PC-3 (cell line): ENCODE measurements at regions not wholly inside any gene's neighbourhood (a gene's known extent, or its start where the extent isn't known, plus 50 kb on each side); places are given as distances from the start of the nearest gene placed in this dataset.

Experiments used
- ATAC-seq: fragments of 200-7000 bp; cut with Tn5 transposase; 2 replicates; pipeline ENCODE4 v1.9.1; 2020; ENCODE audit warnings: mild to moderate bottlenecking, moderate library complexity
- BruUV-seq: library from RNA; stranded (reverse); fragments of 400-500 nt; replicated peaks from 2 replicates; lab custom pipeline; 2021; lab: Mats Ljungman, UMichigan
- CTCF ChIA-PET: fragments of 300-600 bp; sonication (Branson Sonifier 250); formaldehyde crosslinking; loops from one replicate; lab custom pipeline; 2022; ENCODE audit warnings: antibody characterized with exemption; lab: Charles Lee
- POLR2A ChIA-PET: fragments of 300-600 bp; sonication (Branson Sonifier 250); formaldehyde crosslinking; loops from one replicate; lab custom pipeline; 2022; ENCODE audit warnings: antibody characterized with exemption; ENCODE audit not compliant: unreplicated experiment; lab: Charles Lee
- DNase-seq: peaks from one replicate; pipeline ENCODE4 v3.0.0-alpha.2; 2015
- H2AFZ ChIP-seq: fragments of 300-600 bp; sonication (generic); 2 replicates; pipeline ENCODE4 v1.6.0; 2016; ENCODE audit warnings: antibody characterized with exemption, low read length
- H3F3A ChIP-seq: fragments of 300-600 bp; sonication (generic); one replicate; pipeline ENCODE4 v1.6.0; 2017; ENCODE audit warnings: antibody characterized with exemption, low read length, control low read depth, mild to moderate bottlenecking; ENCODE audit not compliant: unreplicated experiment
- H3K27ac ChIP-seq: fragments of 300-600 bp; sonication (generic); 2 replicates; pipeline ENCODE4 v1.5.1; 2016; ENCODE audit warnings: mild to moderate bottlenecking, low read length
- H3K27me3 ChIP-seq: fragments of 300-600 bp; sonication (generic); 2 replicates; pipeline ENCODE4 v1.6.1; 2016; ENCODE audit warnings: low read length, mixed read lengths
- H3K36me3 ChIP-seq: fragments of 300-600 bp; sonication (generic); 2 replicates; pipeline ENCODE4 v1.6.1; 2016; ENCODE audit warnings: low read depth, mixed run types, low read length, mixed read lengths
- H3K4me1 ChIP-seq: fragments of 300-600 bp; sonication (generic); 2 replicates; pipeline ENCODE4 v1.5.1; 2016; ENCODE audit warnings: low read length; ENCODE audit not compliant: insufficient read depth
- H3K4me2 ChIP-seq: fragments of 300-600 bp; sonication (generic); 2 replicates; pipeline ENCODE4 v1.6.0; 2016; ENCODE audit warnings: low read length
- H3K4me3 ChIP-seq: fragments of 300-600 bp; sonication (generic); 2 replicates; pipeline ENCODE4 v1.5.1; 2016; ENCODE audit warnings: mild to moderate bottlenecking, low read length, mixed read lengths
- H3K79me2 ChIP-seq: fragments of 300-600 bp; sonication (generic); 2 replicates; pipeline ENCODE4 v1.6.1; 2017; ENCODE audit warnings: low read length, mixed read lengths
- H3K9ac ChIP-seq: fragments of 300-600 bp; sonication (generic); 2 replicates; pipeline ENCODE4 v1.6.0; 2016; ENCODE audit warnings: mild to moderate bottlenecking, low read length
- H3K9me2 ChIP-seq: fragments of 300-600 bp; sonication (generic); replicated peaks from 2 replicates; pipeline ENCODE4 v1.6.1; 2016; ENCODE audit warnings: mixed run types, low read length, mixed read lengths
- H3K9me3 ChIP-seq: fragments of 300-600 bp; sonication (generic); 2 replicates; pipeline ENCODE4 v1.6.1; 2016; ENCODE audit warnings: low read length, mixed read lengths
- H4K20me1 ChIP-seq: fragments of 300-600 bp; sonication (generic); 2 replicates; pipeline ENCODE4 v1.6.1; 2016; ENCODE audit warnings: low read length, mixed read lengths
- CTCF ChIP-seq: fragments of 300-600 bp; sonication (generic); conservative IDR thresholded peaks from 2 replicates; pipeline ENCODE4 v1.5.1; 2017; ENCODE audit warnings: antibody characterized with exemption, low read depth, mild to moderate bottlenecking, low read length
- EZH2 ChIP-seq: fragments of 300-600 bp; sonication (generic); IDR thresholded peaks from one replicate; pipeline ENCODE4 v1.6.1; 2017; ENCODE audit warnings: antibody characterized with exemption, mild to moderate bottlenecking, low read length; ENCODE audit not compliant: unreplicated experiment
- EZH2phosphoT487 ChIP-seq: fragments of 300-600 bp; sonication (generic); IDR thresholded peaks from 2 replicates; pipeline ENCODE4 v1.6.1; 2018; ENCODE audit warnings: mild to moderate bottlenecking, antibody characterized with exemption, low read length, borderline replicate concordance
- intact Hi-C: fragments of 100-400 bp; cut with micrococcal nuclease; formaldehyde crosslinking; loops from 2 replicates; pipeline ENCODE4 v1.9.0; 2023

- intact Hi-C loops: no loop called here
- ATAC-seq (no peak), DNase-seq (no peak)
- Histone ChIP-seq H4K20me1 (no peaks in the 10 kb centered on the region), H3K9ac (no peak overlapping the region), H3K4me2 (no peak overlapping the region), H3K4me1 (no peaks in the 10 kb centered on the region), H3K27me3 (peaks cover 6% of the 10 kb centered on the region; the same call in 1 of the 2 replicates), H3K4me3 (no peak overlapping the region), H3K27ac (no peak overlapping the region), H3K79me2 (no peaks in the 10 kb centered on the region), H3F3A (no peaks in the 10 kb centered on the region), H3K36me3 (no peaks in the 10 kb centered on the region), H2AFZ (no peak overlapping the region), H3K9me3 (peaks cover 4% of the 10 kb centered on the region; the same call in 1 of the 2 replicates), H3K9me2 (no peaks in the 10 kb centered on the region)
- no peak for TF ChIP-seq EZH2
- no peak for TF ChIP-seq EZH2phosphoT487
- TF ChIP-seq CTCF: no peak
- CTCF ChIA-PET: no interaction called here
- no TSS peak for BruUV-seq
- POLR2A ChIA-PET: no interaction called here
Observed at GRCh38 chr20:7361321-7361720, 578.9 kb downstream of the HAO1 start.

GRCh38 chr20:7361931-7362330, 578.3 kb downstream of the HAO1 start:
- Histone ChIP-seq H3K4me1 (no peaks in the 10 kb centered on the region), H3K9me2 (no peaks in the 10 kb centered on the region), H3K79me2 (no peaks in the 10 kb centered on the region), H3K36me3 (no peaks in the 10 kb centered on the region), H4K20me1 (no peaks in the 10 kb centered on the region), H2AFZ (no peak overlapping the region), H3K4me2 (no peak overlapping the region), H3K9me3 (peaks cover 4% of the 10 kb centered on the region; the same call in 1 of the 2 replicates), H3K27me3 (peaks cover 6% of the 10 kb centered on the region; the same call in 1 of the 2 replicates), H3F3A (no peaks in the 10 kb centered on the region), H3K27ac (no peak overlapping the region), H3K9ac (no peak overlapping the region), H3K4me3 (no peak overlapping the region)
- intact Hi-C loops: no loop called here
- ChIA-PET CTCF (no interaction called here), POLR2A (no interaction called here)
- no peak for TF ChIP-seq CTCF
- no peak for TF ChIP-seq EZH2
- no peak for TF ChIP-seq EZH2phosphoT487
- DNase-seq (no peak), ATAC-seq (no peak)
- BruUV-seq: no TSS peak

- TF ChIP-seq EZH2phosphoT487: no peak
- no peak for TF ChIP-seq EZH2
- TF ChIP-seq CTCF: no peak
- intact Hi-C loops: no loop called here
- BruUV-seq: no TSS peak
- DNase-seq: no peak
- ATAC-seq: no peak
- Histone ChIP-seq H4K20me1 (no peaks in the 10 kb centered on the region), H3K4me3 (no peak overlapping the region), H3K9me2 (no peaks in the 10 kb centered on the region), H3K79me2 (no peaks in the 10 kb centered on the region), H3K27ac (no peak overlapping the region), H3K4me2 (no peak overlapping the region), H3K9ac (no peak overlapping the region), H3K4me1 (no peaks in the 10 kb centered on the region), H3K27me3 (peaks cover 6% of the 10 kb centered on the region; the same call in 1 of the 2 replicates), H3F3A (no peaks in the 10 kb centered on the region), H2AFZ (no peak overlapping the region), H3K36me3 (no peaks in the 10 kb centered on the region), H3K9me3 (peaks cover 4% of the 10 kb centered on the region; the same call in 1 of the 2 replicates)
- POLR2A ChIA-PET: no interaction called here
- CTCF ChIA-PET: no interaction called here
Observed at GRCh38 chr20:7362601-7363000, 577.7 kb downstream of the HAO1 start.
